ENCODE measurements at regions not wholly inside any gene's neighbourhood (a gene's known extent, or its start where the extent isn't known, plus 50 kb on each side); places are given as distances from the start of the nearest gene placed in this dataset.

GRCh38 chr6:169339025-169339424 lies 85.4 kb upstream of the THBS2 start:
- DNase-seq = no peak

DNA sequence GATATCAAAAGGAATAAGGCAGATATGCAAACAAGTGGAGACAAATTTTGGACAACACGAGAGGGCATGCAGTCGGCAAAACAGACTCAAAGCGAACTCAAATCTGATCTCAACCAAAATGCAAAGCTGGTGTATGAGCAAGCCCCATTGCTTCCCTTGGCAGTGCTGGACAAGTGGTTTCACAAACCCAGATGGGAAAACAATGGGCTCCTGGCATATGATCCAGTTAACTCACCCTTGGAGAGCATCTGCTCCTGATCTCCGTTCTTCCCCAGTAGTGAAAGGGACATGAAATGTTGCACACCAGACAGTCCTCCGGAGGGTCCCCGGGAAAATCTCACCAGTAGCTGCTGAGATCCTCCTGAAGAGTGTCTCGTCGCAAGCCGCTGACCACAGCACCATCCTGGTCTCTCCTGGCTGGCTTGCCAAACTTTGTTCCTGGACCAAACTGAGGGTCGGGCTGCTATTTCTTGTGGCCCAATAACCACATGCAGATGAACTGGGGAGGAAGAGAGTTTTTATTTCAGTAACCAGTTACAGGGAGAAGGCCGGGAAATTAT lies 84.3 kb upstream of the THBS2 start:
- DNase-seq = no peak

GRCh38 chr6:169335301-169335700 lies 81.7 kb upstream of the THBS2 start:
- no peak for DNase-seq

DNA sequence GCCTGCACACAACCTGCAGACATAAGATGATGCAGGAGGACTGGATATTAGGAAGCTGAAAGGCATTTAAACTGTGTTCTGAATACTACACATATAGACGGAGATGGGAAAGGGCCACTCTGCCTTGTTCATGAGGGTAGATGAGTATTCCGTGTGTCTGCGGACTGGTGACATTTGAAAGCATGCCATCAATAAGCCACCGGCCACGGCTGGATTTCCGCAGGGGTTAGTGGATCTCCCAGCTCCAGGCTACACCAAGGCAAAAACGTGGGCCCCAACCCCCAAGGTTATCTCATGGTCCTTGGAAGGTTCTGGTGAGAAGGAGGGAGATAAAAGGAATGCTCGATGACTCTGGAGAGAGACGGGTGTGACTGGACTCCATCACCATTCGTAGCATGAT lies 78.6 kb upstream of the THBS2 start:
- DNase-seq = no peak

DNA sequence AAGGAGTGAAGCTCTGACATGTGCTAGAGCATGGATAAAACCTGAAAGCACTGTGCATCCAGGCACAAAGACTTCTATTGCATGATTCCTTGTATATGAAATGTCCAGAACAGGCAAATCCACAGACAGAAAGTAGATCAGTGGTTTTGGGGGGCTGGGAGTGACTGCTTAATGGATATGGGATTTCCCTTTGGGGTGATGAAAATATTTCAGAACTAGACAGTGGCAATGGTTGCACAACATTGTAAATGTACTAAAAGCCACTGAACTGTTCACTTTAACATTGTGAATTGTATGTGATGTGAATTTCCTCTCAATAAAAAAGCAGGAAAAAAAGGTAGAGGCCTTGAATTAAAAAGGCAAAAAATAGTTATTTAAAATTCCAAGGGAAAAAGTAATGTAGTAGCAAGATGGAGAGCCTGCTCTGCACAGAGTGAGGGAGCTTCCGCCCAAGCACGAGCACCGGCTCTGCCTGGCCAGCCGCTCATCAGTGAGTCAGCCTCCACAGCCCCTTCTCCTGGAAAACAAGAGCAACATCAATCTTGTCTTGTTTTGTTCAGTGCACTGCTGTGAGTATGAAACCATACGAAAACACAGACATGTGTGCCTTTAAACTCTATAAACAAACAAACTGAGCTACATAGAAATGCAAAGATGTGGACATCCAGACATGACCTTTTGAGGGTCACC lies 74.6 kb upstream of the THBS2 start:
- DNase-seq = no peak

DNA sequence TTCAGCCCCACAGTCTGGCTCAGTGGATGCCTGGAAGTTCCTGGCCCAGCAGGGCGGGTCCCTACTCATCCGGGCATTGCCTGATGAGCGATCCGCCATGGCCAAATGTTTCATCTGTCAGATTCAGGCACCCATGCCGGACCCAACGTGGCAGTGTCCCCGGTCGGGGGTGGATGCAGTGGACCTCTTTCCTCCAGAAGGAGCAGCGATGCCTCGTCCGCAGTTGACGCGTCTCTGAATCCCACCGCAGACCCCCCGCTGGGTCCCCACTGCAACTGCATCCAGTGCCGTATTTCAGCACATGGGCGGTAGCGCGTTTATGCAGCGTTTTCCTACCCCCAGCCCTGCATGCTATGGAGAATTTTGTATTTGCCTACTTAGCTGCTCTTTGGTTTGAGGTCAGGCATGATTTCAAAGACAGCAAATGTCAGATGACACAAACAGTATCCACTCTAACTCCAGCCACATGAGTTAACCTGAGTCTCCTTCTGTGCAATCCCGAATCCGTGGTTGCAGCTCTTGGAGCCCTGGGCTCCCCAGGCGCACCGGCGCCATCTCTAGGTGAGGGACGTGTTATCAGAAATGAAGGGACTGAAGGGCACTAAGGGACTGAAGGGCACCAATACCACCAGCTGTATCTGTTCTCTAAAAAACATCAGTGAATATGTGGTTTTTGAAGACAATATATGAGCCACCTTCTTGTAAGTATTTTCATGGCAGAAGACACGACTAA lies 72.6 kb upstream of the THBS2 start:
- no peak for DNase-seq

DNA sequence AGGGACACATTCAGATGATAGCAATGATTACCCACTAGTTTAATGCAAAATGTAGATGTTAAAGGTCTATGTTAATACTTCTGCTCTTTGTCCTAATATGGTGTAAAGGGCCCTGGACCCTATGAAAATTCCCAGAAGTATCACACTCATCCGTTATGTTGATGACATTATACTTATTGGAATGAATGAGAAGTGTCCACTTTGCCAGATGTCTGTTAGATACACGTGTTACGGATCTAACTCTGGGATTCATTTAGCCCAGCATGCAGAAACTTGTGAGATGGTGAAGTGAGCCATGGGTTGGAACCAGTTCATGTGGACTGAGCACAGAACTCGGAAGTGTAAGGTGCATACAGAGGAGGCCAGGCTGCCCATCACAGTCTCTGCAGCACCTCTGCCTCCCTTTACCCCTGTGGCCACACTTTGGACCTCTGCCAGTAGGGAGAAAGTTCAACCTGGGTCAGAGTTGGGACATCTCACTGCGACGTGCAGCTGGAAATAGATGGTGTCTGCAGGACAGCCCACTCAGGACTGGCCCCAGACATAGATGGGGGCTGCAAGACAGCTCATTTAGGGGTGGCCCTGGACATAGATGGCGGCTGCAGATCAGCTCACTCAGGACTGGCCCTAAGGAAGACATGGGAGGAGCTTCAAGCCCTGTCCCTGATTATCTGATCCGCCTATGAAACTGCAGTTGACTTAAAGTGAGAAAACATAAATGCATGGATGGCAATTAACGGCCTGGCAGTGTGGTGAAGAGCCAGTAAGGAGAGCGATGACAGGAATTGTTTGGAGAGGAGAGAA lies 71.2 kb upstream of the THBS2 start:
- DNase-seq = no peak

- no peak for DNase-seq
Observed at GRCh38 chr6:169324086-169324485, 70.4 kb upstream of the THBS2 start.

GRCh38 chr6:169323221-169323620 lies 69.6 kb upstream of the THBS2 start:
- no peak for DNase-seq

- no peak for DNase-seq
Observed at GRCh38 chr6:169321546-169321945, 67.9 kb upstream of the THBS2 start.

- no peak for DNase-seq
Observed at GRCh38 chr6:169320013-169320412, 66.4 kb upstream of the THBS2 start.

- no peak for DNase-seq
Observed at GRCh38 chr6:169317441-169318202, 64.0 kb upstream of the THBS2 start.

GRCh38 chr6:169316651-169317050 lies 63.0 kb upstream of the THBS2 start:
- DNase-seq = no peak

- DNase-seq = no peak
Observed at GRCh38 chr6:169315830-169316614, 62.4 kb upstream of the THBS2 start.

- DNase-seq = no peak
Observed at GRCh38 chr6:169313347-169314010, 59.8 kb upstream of the THBS2 start.

- DNase-seq = peak; percentile 2
Observed at GRCh38 chr6:169312658-169313346, 59.2 kb upstream of the THBS2 start.

- no peak for DNase-seq
Observed at GRCh38 chr6:169310983-169311382, 57.3 kb upstream of the THBS2 start.
